ENCODE measurements at regions not wholly inside any gene's neighbourhood (a gene's known extent, or its start where the extent isn't known, plus 50 kb on each side); places are given as distances from the start of the nearest gene placed in this dataset.

GRCh38 chr7:145489609-145490008 is 627.0 kb upstream of the CNTNAP2 start:
- Histone ChIP-seq H3K27ac (no peak overlapping the region), H3K4me1 (no peaks in the 10 kb centered on the region), H3K36me3 (no peaks in the 10 kb centered on the region), H3K4me3 (no peak overlapping the region), H3K27me3 (no peaks in the 10 kb centered on the region), H3K9me3 (peaks cover 5% of the 10 kb centered on the region)
- intact Hi-C loops (cut with DNase I) = no loop called here
- no peak for TF ChIP-seq CTCF (IDR thresholded peaks at IDR 0.05)
- no peak for DNase-seq
- ATAC-seq = no peak

GRCh38 chr7:145488816-145489215 is 627.8 kb upstream of the CNTNAP2 start:
- Histone ChIP-seq H3K4me1 (no peaks in the 10 kb centered on the region), H3K9me3 (peaks cover 5% of the 10 kb centered on the region), H3K4me3 (no peak overlapping the region), H3K27me3 (no peaks in the 10 kb centered on the region), H3K36me3 (no peaks in the 10 kb centered on the region), H3K27ac (no peak overlapping the region)
- TF ChIP-seq CTCF (IDR thresholded peaks at IDR 0.05) = no peak
- DNase-seq (no peak), ATAC-seq (no peak)
- intact Hi-C loops (cut with DNase I) = no loop called here

GRCh38 chr7:145481985-145482384 is 634.6 kb upstream of the CNTNAP2 start:
- Histone ChIP-seq H3K9me3 (no peaks in the 10 kb centered on the region), H3K27ac (no peak overlapping the region), H3K36me3 (no peaks in the 10 kb centered on the region), H3K4me3 (no peak overlapping the region), H3K27me3 (no peaks in the 10 kb centered on the region), H3K4me1 (no peaks in the 10 kb centered on the region)
- intact Hi-C loops (cut with DNase I) = no loop called here
- DNase-seq = no peak
- ATAC-seq = no peak
- TF ChIP-seq CTCF (IDR thresholded peaks at IDR 0.05) = no peak

GRCh38 chr7:145478541-145478940 is 638.1 kb upstream of the CNTNAP2 start:
- intact Hi-C loops (cut with DNase I) = no loop called here
- ATAC-seq (no peak), DNase-seq (no peak)
- no peak for TF ChIP-seq CTCF (IDR thresholded peaks at IDR 0.05)
- Histone ChIP-seq H3K27me3 (no peaks in the 10 kb centered on the region), H3K27ac (no peak overlapping the region), H3K36me3 (no peaks in the 10 kb centered on the region), H3K4me1 (no peaks in the 10 kb centered on the region), H3K9me3 (no peaks in the 10 kb centered on the region), H3K4me3 (no peak overlapping the region)

GRCh38 chr7:145474009-145474686 is 638.3 kb upstream of the TPK1 start:
- no peaks in the 10 kb centered on the region for H3K27me3 ChIP-seq
- H3K27ac ChIP-seq = no peak overlapping the region
- no peak for DNase-seq
- intact Hi-C loops (cut with DNase I) = no loop called here
- H3K4me3 ChIP-seq = no peak overlapping the region
- no peaks in the 10 kb centered on the region for H3K36me3 ChIP-seq
- ATAC-seq = no peak
- no peak for TF ChIP-seq CTCF (IDR thresholded peaks at IDR 0.05)
- H3K9me3 ChIP-seq = no peaks in the 10 kb centered on the region
- H3K4me1 ChIP-seq = no peaks in the 10 kb centered on the region

GRCh38 chr7:145471883-145472282 is 636.0 kb upstream of the TPK1 start:
- Histone ChIP-seq H3K4me1 (no peaks in the 10 kb centered on the region), H3K4me3 (no peak overlapping the region), H3K36me3 (no peaks in the 10 kb centered on the region), H3K27me3 (no peaks in the 10 kb centered on the region), H3K9me3 (no peaks in the 10 kb centered on the region), H3K27ac (no peak overlapping the region)
- TF ChIP-seq CTCF (IDR thresholded peaks at IDR 0.05) = no peak
- no peak for ATAC-seq
- DNase-seq = no peak
- intact Hi-C loops (cut with DNase I) = no loop called here

Data from upper lobe of right lung (tissue), 1 donor.